GM12891 (cell line): ENCODE measurements at regions not wholly inside any gene's neighbourhood (a gene's known extent, or its start where the extent isn't known, plus 50 kb on each side); places are given as distances from the start of the nearest gene placed in this dataset.

Source experiments
- DNase-seq: peaks from one replicate; pipeline ENCODE4 v3.0.0; 2011; ENCODE audit warnings: low spot score; ENCODE audit not compliant: insufficient read length
- FAIRE-seq: peaks from 2 replicates; lab custom pipeline; 2011; peaks lifted over from hg19 to GRCh38; lab: Jason Lieb, UNC
- PAX5 ChIP-seq: IDR thresholded peaks from 2 replicates; pipeline ENCODE4 v1.6.1; 2011; ENCODE audit warnings: low read length, moderate library complexity, mild to moderate bottlenecking; ENCODE audit not compliant: insufficient read depth, severe bottlenecking
- POLR2A ChIP-seq: IDR thresholded peaks from 2 replicates; pipeline ENCODE4 v1.6.1; 2011; ENCODE audit warnings: low read depth, low read length, control low read depth
- POLR2AphosphoS5 ChIP-seq: IDR thresholded peaks from 2 replicates; pipeline ENCODE4 v1.6.1; 2011; ENCODE audit warnings: low read depth, low read length, control low read depth
- POU2F2 ChIP-seq: IDR thresholded peaks from 2 replicates; pipeline ENCODE4 v1.6.1; 2011; ENCODE audit warnings: low read depth, mild to moderate bottlenecking, control low read depth, low read length, moderate library complexity
- SPI1 ChIP-seq: IDR thresholded peaks from 2 replicates; pipeline ENCODE4 v1.6.1; 2011; ENCODE audit warnings: low read depth, low read length, control low read depth
- TAF1 ChIP-seq: IDR thresholded peaks from 2 replicates; pipeline ENCODE4 v1.6.1; 2011; ENCODE audit warnings: low read depth, low read length, control low read depth

- no peak for FAIRE-seq
- DNase-seq = no peak
- no peak for TF ChIP-seq POU2F2
- no peak for TF ChIP-seq TAF1
- TF ChIP-seq SPI1 = no peak
- TF ChIP-seq PAX5 = no peak
- no peak for TF ChIP-seq POLR2A
- TF ChIP-seq POLR2AphosphoS5 = no peak
Measured at GRCh38 chr18:51802569-51803428, 537.2 kb upstream of the DCC start.

GRCh38 chr18:51807336-51807735 is 532.7 kb upstream of the DCC start:
- DNase-seq (no peak), FAIRE-seq (no peak)
- TF ChIP-seq POLR2AphosphoS5 (no peak), TAF1 (no peak), PAX5 (no peak), POLR2A (no peak), SPI1 (no peak), POU2F2 (no peak)

- FAIRE-seq (no peak), DNase-seq (no peak)
- TF ChIP-seq POLR2A = no peak
- no peak for TF ChIP-seq PAX5
- TF ChIP-seq POU2F2 = no peak
- no peak for TF ChIP-seq TAF1
- peak; percentile 55 for TF ChIP-seq SPI1
- TF ChIP-seq POLR2AphosphoS5 = no peak
Measured at GRCh38 chr18:51811883-51812282, 528.1 kb upstream of the DCC start.

GRCh38 chr18:51813740-51814139 is 526.3 kb upstream of the DCC start:
- no peak for TF ChIP-seq POLR2AphosphoS5
- TF ChIP-seq POLR2A = no peak
- no peak for TF ChIP-seq SPI1
- TF ChIP-seq POU2F2 = no peak
- no peak for TF ChIP-seq TAF1
- no peak for TF ChIP-seq PAX5
- DNase-seq = no peak
- FAIRE-seq = peak; percentile 9

GRCh38 chr18:51821610-51822009 is 518.4 kb upstream of the DCC start:
- DNase-seq (no peak), FAIRE-seq (no peak)
- TF ChIP-seq SPI1 (no peak), POU2F2 (no peak), POLR2AphosphoS5 (no peak), POLR2A (no peak), TAF1 (no peak), PAX5 (no peak)

GRCh38 chr18:51824746-51825145 is 515.3 kb upstream of the DCC start:
- FAIRE-seq (no peak), DNase-seq (no peak)
- TF ChIP-seq SPI1 (no peak), POLR2A (no peak), POU2F2 (no peak)

- peak; percentile 40 for FAIRE-seq
- TF ChIP-seq POLR2A (no peak), SPI1 (no peak), POLR2AphosphoS5 (no peak), POU2F2 (no peak), TAF1 (no peak), PAX5 (no peak)
- DNase-seq = no peak
Measured at GRCh38 chr18:51833850-51834249, 506.1 kb upstream of the DCC start.

- TF ChIP-seq POU2F2 (no peak), POLR2A (no peak), TAF1 (no peak), POLR2AphosphoS5 (no peak), PAX5 (no peak), SPI1 (no peak)
- DNase-seq = no peak
- FAIRE-seq = no peak
Measured at GRCh38 chr18:51848702-51849101, 491.3 kb upstream of the DCC start.

GRCh38 chr18:51852681-51853080 is 487.3 kb upstream of the DCC start:
- DNase-seq = no peak

More at GRCh38 chr18:51852681-51853080, 487.3 kb upstream of the DCC start:
- FAIRE-seq = no peak
- no peak for TF ChIP-seq PAX5
- no peak for TF ChIP-seq POLR2AphosphoS5
- no peak for TF ChIP-seq POU2F2
- no peak for TF ChIP-seq SPI1
- TF ChIP-seq TAF1 = no peak
- TF ChIP-seq POLR2A = no peak
